ENCODE measurements at regions not wholly inside any gene's neighbourhood (a gene's known extent, or its start where the extent isn't known, plus 50 kb on each side); places are given as distances from the start of the nearest gene placed in this dataset.

- POLR2A ChIA-PET (ENCODE audit: low non-redundant PET) = no interaction called here
- no peak for TF ChIP-seq CTCF (conservative IDR thresholded peaks at IDR 0.05; ENCODE audit: low read depth)
- no peak overlapping the region for H3K27ac ChIP-seq
- CTCF ChIA-PET = no interaction called here
- DNase-seq (ENCODE audit: low spot score) = no peak
Observed at GRCh38 chr20:57828696-57829095, 118.9 kb upstream of the PMEPA1 start.

DNA sequence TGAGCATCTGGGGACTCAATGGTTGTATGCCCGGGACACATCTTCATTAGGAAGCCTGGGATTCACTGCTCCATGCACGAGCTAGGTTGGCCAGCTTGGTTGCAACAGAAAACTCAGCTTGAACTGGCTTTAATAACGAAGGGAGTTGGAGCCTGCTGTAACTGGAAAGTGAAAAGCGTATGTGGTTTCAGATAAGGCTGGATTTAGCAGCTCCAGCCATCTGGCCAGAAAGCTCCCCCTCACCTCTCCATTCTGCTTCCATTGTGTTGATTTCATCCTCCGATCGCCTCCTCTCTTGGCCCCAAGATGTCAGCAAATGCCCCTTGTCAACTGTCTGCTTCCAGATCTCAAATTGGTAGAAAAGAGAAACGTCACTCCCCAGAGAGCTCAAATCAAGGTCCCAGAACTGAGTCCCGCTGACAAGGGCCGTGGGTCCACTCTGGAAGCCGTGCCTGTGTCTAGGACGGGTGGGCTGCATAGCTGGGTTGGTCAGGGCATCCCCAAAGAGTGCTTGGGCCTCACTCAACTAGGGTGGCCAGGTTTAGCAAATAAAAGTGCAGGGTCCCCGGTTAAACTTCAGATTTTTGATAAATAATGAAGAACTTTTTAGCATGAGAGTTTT lies 117.0 kb upstream of the PMEPA1 start:
- no peak overlapping the region; the same call in 1 of the 2 replicates for H3K27ac ChIP-seq
- TF ChIP-seq CTCF (conservative IDR thresholded peaks at IDR 0.05; ENCODE audit: low read depth) = no peak
- ChIA-PET CTCF (interaction anchor here (0.6 to 0.8 kb wide), 2 partner anchors 55 to 192 kb away, joined by 3 to 5 read pairs; no protein-coding TSS in a partner anchor), POLR2A (ENCODE audit: low non-redundant PET) (no interaction called here)
- no peak for DNase-seq (ENCODE audit: low spot score)

- no peak for DNase-seq (ENCODE audit: low spot score)
- POLR2A ChIA-PET (ENCODE audit: low non-redundant PET) = no interaction called here
- CTCF ChIA-PET = no interaction called here
- no peak overlapping the region for H3K27ac ChIP-seq
- no peak for TF ChIP-seq CTCF (conservative IDR thresholded peaks at IDR 0.05; ENCODE audit: low read depth)
Observed at GRCh38 chr20:57824909-57825308, 115.1 kb upstream of the PMEPA1 start.

DNA sequence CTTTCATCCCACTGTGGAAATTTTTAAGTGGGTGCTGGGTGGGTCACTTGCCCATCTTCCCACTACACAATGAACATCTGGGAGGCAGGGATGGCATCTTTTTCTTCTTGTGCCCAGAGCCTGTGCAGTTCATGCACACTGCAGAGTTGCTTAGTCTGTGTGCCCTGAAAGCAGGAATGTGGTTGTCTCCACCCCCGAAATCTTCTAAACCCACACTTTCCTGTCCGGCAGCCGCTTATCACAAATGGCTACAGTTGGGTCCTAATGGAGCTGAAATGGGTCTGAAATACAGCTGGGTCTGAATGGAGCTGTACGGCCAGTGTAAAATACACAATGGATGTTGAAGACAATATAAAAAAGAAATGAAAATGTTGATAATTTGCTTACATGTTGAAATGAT lies 112.1 kb upstream of the PMEPA1 start:
- ChIA-PET CTCF (interaction anchor here (0.5 to 0.7 kb wide), 4 partner anchors 69 to 119 kb away, joined by 3 to 6 read pairs (median 4); no protein-coding TSS in a partner anchor), POLR2A (ENCODE audit: low non-redundant PET) (no interaction called here)

GRCh38 chr20:57819691-57820380 lies 110.0 kb upstream of the PMEPA1 start:
- POLR2A ChIA-PET (ENCODE audit: low non-redundant PET) = no interaction called here
- no peak overlapping the region for H3K27ac ChIP-seq
- CTCF ChIA-PET = no interaction called here
- TF ChIP-seq CTCF (conservative IDR thresholded peaks at IDR 0.05; ENCODE audit: low read depth) = no peak
- no peak for DNase-seq (ENCODE audit: low spot score)

More for the DNA sequence above, 112.1 kb upstream of the PMEPA1 start:
- no peak overlapping the region for H3K27ac ChIP-seq
- no peak for TF ChIP-seq CTCF (conservative IDR thresholded peaks at IDR 0.05; ENCODE audit: low read depth)
- DNase-seq (ENCODE audit: low spot score) = no peak

DNA sequence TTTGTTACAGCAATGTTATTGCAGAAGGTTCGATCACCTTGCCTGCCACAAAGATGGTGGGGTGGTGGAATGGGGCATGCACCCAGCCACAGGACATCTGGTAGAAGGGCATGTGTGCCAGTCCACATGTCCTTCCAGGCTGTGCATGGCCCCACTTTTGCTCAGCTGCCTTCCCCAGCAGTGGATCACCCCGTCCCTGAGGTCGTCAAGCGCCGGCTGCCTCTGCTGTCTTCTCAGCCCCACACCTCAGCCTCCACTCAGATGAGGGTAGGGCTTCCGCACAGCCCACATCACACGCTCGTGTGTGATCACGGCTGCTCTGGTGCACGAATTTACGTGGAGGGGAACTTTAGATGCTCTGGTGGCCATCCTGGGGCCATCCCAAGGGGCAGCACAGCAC lies 109.5 kb upstream of the PMEPA1 start:
- ChIA-PET CTCF (no interaction called here), POLR2A (ENCODE audit: low non-redundant PET) (no interaction called here)
- DNase-seq (ENCODE audit: low spot score) = no peak
- H3K27ac ChIP-seq = no peak overlapping the region
- TF ChIP-seq CTCF (conservative IDR thresholded peaks at IDR 0.05; ENCODE audit: low read depth) = no peak

Data from RWPE1 (cell line).